Gastroesophageal sphincter (tissue), 3 donors: ENCODE measurements at regions not wholly inside any gene's neighbourhood (a gene's known extent, or its start where the extent isn't known, plus 50 kb on each side); places are given as distances from the start of the nearest gene placed in this dataset.

Source experiments
- POLR2AphosphoS5 ChIP-seq: sonication (generic); formaldehyde crosslinking; IDR thresholded peaks from one replicate; pipeline ENCODE4 v1.6.1; 2017; ENCODE audit warnings: antibody characterized with exemption
- TF ChIP-seq, protein P1 (sequence below), 4 experiments: fragments of 200-600 bp in 2 of 4; fragments of 450-650 bp in 2 of 4; sonication (generic) in 1 of 4; IDR thresholded peaks; one replicate each; pipeline ENCODE4 v1.5.1; 2017 to 2019; ENCODE audit warnings: antibody characterized with exemption in 4 of 4, mild to moderate bottlenecking in 2 of 4, moderate library complexity in 2 of 4

DNA sequence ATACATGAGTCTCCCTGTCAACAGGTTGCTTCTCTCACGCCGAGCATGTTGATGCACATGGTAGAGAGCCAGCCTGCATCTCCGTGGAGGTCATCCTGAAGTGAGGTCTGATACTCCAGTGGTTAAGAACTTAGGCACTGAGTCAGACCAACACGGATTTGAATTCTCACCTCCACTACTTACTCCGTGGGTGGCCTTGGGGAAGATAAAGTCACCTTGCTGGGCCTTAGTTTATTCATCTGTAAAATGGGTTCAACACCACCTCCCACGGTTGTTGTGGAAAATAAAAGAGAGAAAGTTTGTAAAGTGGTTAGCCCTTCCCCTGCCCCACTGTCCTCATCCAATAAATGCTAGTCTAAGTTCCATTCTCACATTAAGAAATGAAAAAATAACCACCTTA lies 408.9 kb downstream of the MED13L start:
- TF ChIP-seq POLR2AphosphoS5, result no peak
- TF ChIP-seq, protein P1, sequence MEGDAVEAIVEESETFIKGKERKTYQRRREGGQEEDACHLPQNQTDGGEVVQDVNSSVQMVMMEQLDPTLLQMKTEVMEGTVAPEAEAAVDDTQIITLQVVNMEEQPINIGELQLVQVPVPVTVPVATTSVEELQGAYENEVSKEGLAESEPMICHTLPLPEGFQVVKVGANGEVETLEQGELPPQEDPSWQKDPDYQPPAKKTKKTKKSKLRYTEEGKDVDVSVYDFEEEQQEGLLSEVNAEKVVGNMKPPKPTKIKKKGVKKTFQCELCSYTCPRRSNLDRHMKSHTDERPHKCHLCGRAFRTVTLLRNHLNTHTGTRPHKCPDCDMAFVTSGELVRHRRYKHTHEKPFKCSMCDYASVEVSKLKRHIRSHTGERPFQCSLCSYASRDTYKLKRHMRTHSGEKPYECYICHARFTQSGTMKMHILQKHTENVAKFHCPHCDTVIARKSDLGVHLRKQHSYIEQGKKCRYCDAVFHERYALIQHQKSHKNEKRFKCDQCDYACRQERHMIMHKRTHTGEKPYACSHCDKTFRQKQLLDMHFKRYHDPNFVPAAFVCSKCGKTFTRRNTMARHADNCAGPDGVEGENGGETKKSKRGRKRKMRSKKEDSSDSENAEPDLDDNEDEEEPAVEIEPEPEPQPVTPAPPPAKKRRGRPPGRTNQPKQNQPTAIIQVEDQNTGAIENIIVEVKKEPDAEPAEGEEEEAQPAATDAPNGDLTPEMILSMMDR (IDR thresholded peaks at IDR 0.05), result no peak
